ENCODE measurements at regions not wholly inside any gene's neighbourhood (a gene's known extent, or its start where the extent isn't known, plus 50 kb on each side); places are given as distances from the start of the nearest gene placed in this dataset.

GRCh38 chr9:99565203-99565602, 256.5 kb upstream of the NR4A3 start:
- TF ChIP-seq POLR2AphosphoS5 (IDR thresholded peaks at IDR 0.05) (no peak), EP300 (IDR thresholded peaks at IDR 0.05) (no peak), CTCF (IDR thresholded peaks at IDR 0.05) (no peak), POLR2A (IDR thresholded peaks at IDR 0.05) (no peak)
- H3K36me3 ChIP-seq = no peaks in the 10 kb centered on the region
- H3K27ac ChIP-seq = no peak overlapping the region
- 92 to 94% methylated on average over 8 of the region's 8 CpGs for WGBS, 2 donors
- ATAC-seq (ENCODE audit: low FRiP score in 2 of 2) = no peak
- H3K4me3 ChIP-seq = no peak overlapping the region
- H3K27me3 ChIP-seq = no peaks in the 10 kb centered on the region
- peak in 1 of 2 donors; percentile 15 for DNase-seq
- H3K9me3 ChIP-seq = no peaks in the 10 kb centered on the region
- no peaks in the 10 kb centered on the region for H3K4me1 ChIP-seq

GRCh38 chr9:99567436-99567835, 254.2 kb upstream of the NR4A3 start:
- Histone ChIP-seq H3K27ac (no peak overlapping the region), H3K27me3 (no peaks in the 10 kb centered on the region), H3K36me3 (no peaks in the 10 kb centered on the region), H3K9me3 (no peaks in the 10 kb centered on the region), H3K4me1 (no peaks in the 10 kb centered on the region), H3K4me3 (no peak overlapping the region)
- DNase-seq = no peak
- ATAC-seq (ENCODE audit: low FRiP score in 2 of 2) = no peak
- no peak for TF ChIP-seq POLR2A (IDR thresholded peaks at IDR 0.05)
- TF ChIP-seq POLR2AphosphoS5 (IDR thresholded peaks at IDR 0.05) = no peak
- no peak for TF ChIP-seq EP300 (IDR thresholded peaks at IDR 0.05)
- TF ChIP-seq CTCF (IDR thresholded peaks at IDR 0.05) = no peak
- WGBS, 2 donors = 40 to 62% methylated on average over 2 of the region's 2 CpGs

- Histone ChIP-seq H3K27ac (no peak overlapping the region), H3K9me3 (no peaks in the 10 kb centered on the region), H3K27me3 (no peaks in the 10 kb centered on the region), H3K36me3 (no peaks in the 10 kb centered on the region), H3K4me3 (no peak overlapping the region), H3K4me1 (no peaks in the 10 kb centered on the region)
- WGBS, 2 donors = 80 to 81% methylated on average over 2 of the region's 2 CpGs
- ATAC-seq (ENCODE audit: low FRiP score in 2 of 2) (no peak), DNase-seq (no peak)
- TF ChIP-seq EP300 (IDR thresholded peaks at IDR 0.05) (no peak), POLR2AphosphoS5 (IDR thresholded peaks at IDR 0.05) (no peak), POLR2A (IDR thresholded peaks at IDR 0.05) (no peak), CTCF (IDR thresholded peaks at IDR 0.05) (no peak)
Observed at GRCh38 chr9:99569840-99570239, 251.8 kb upstream of the NR4A3 start.

GRCh38 chr9:99572567-99572966, 249.1 kb upstream of the NR4A3 start:
- 62 to 85% methylated on average over 4 of the region's 4 CpGs for WGBS, 2 donors
- no peaks in the 10 kb centered on the region for H3K36me3 ChIP-seq
- no peak overlapping the region for H3K4me3 ChIP-seq
- TF ChIP-seq POLR2A (IDR thresholded peaks at IDR 0.05) = no peak
- H3K9me3 ChIP-seq = no peaks in the 10 kb centered on the region
- H3K27me3 ChIP-seq = no peaks in the 10 kb centered on the region
- no peaks in the 10 kb centered on the region for H3K4me1 ChIP-seq
- ATAC-seq (ENCODE audit: low FRiP score in 2 of 2) = no peak
- no peak overlapping the region for H3K27ac ChIP-seq
- no peak for DNase-seq

- Histone ChIP-seq H3K4me1 (no peaks in the 10 kb centered on the region), H3K27ac (no peak overlapping the region), H3K27me3 (no peaks in the 10 kb centered on the region), H3K36me3 (no peaks in the 10 kb centered on the region), H3K4me3 (no peak overlapping the region), H3K9me3 (no peaks in the 10 kb centered on the region)
- no peak for TF ChIP-seq CTCF (IDR thresholded peaks at IDR 0.05)
- TF ChIP-seq EP300 (IDR thresholded peaks at IDR 0.05) = no peak
- TF ChIP-seq POLR2A (IDR thresholded peaks at IDR 0.05) = no peak
- no peak for TF ChIP-seq POLR2AphosphoS5 (IDR thresholded peaks at IDR 0.05)
- ATAC-seq (ENCODE audit: low FRiP score in 2 of 2) = no peak
- WGBS, 2 donors = 83 to 85% methylated on average over 5 of the region's 5 CpGs
- DNase-seq = no peak
Observed at GRCh38 chr9:99573085-99573484, 248.6 kb upstream of the NR4A3 start.

All from upper lobe of left lung (tissue), 6 donors.